ENCODE measurements at regions not wholly inside any gene's neighbourhood (a gene's known extent, or its start where the extent isn't known, plus 50 kb on each side); places are given as distances from the start of the nearest gene placed in this dataset.

- H3K4me3 Mint-ChIP-seq = no peak overlapping the region
- WGBS (ENCODE audit: extremely low coverage, insufficient read length, low lambda C conversion rate) = no CpG with 5 or more reads among the region's 3 CpGs
- peaks cover 32 to 43% of the 10 kb centered on the region in 2 experiments for H3K9me3 Mint-ChIP-seq
These were observed 86.1 kb upstream of the GHR start for GRCh38 chr5:42337143-42337542.

More at GRCh38 chr5:42337143-42337542, 86.1 kb upstream of the GHR start:
- Histone ChIP-seq H3K4me2 (ENCODE audit: insufficient read depth, insufficient read length, low read length) (no peak overlapping the region), H3K18ac (ENCODE audit: insufficient read length, low read depth, low read length) (no peak overlapping the region), H2BK120ac (ENCODE audit: low read depth, low read length, poor library complexity, severe bottlenecking) (no peak overlapping the region), H2BK12ac (ENCODE audit: insufficient read length, low read depth, low read length) (no peak overlapping the region), H3K4ac (ENCODE audit: low read depth, low read length) (no peak overlapping the region), H3T11ph (ENCODE audit: low read length) (no peak overlapping the region), H3K56ac (ENCODE audit: insufficient read length, low read depth, low read length) (no peak overlapping the region), H2BK5ac (ENCODE audit: insufficient read length, low read length) (no peak overlapping the region), H3K9ac (ENCODE audit: extremely low read depth, insufficient read length, low read length) (no peak overlapping the region), H2BK15ac (ENCODE audit: low read depth, low read length) (no peak overlapping the region), H3K27me3 (ENCODE audit: insufficient read depth, low read length) (no peaks in the 10 kb centered on the region), H2AK5ac (ENCODE audit: insufficient read length, low read length) (no peak overlapping the region), H3K14ac (ENCODE audit: insufficient read depth, low read length) (no peak overlapping the region), H3K9me3 (ENCODE audit: control insufficient read depth, low read depth, low read length) (peaks cover 9% of the 10 kb centered on the region), H3K23ac (ENCODE audit: insufficient read length, low read depth, low read length) (no peak overlapping the region), H3K4me1 (ENCODE audit: insufficient read depth, low read length) (no peaks in the 10 kb centered on the region), H2BK20ac (ENCODE audit: low read depth, low read length, poor library complexity, severe bottlenecking) (no peak overlapping the region), H3K79me2 (ENCODE audit: insufficient read depth, low read length) (no peaks in the 10 kb centered on the region), H3K23me2 (ENCODE audit: insufficient read length, low read depth, low read length, poor library complexity, severe bottlenecking) (no peaks in the 10 kb centered on the region), H3K27ac (ENCODE audit: insufficient read length, low read depth, low read length) (no peak overlapping the region), H3K79me1 (ENCODE audit: insufficient read depth, low read depth, low read length, poor library complexity, severe bottlenecking) (no peaks in the 10 kb centered on the region), H2AFZ (ENCODE audit: low read length) (no peak overlapping the region), H4K20me1 (ENCODE audit: control insufficient read depth, insufficient read depth, insufficient read length) (no peaks in the 10 kb centered on the region), H4K91ac (ENCODE audit: insufficient read length, low read depth, low read length) (no peak overlapping the region), H4K8ac (replicated peaks; ENCODE audit: insufficient read length, low read depth, low read length) (no peak overlapping the region), H4K5ac (ENCODE audit: insufficient read length, low read depth, low read length) (no peak overlapping the region)
- DNase-seq = no peak
- Mint-ChIP-seq H3K36me3 (ENCODE audit: insufficient read depth in 1 of 3, low read depth in 3 of 3) (peaks cover 3 to 30% (median 17%) of the 10 kb centered on the region in 3 experiments), H3K27ac (no peak overlapping the region), H3K27me3 (ENCODE audit: low read depth) (no peaks in the 10 kb centered on the region), H3K4me1 (no peaks in the 10 kb centered on the region)
- no peak for TF ChIP-seq CTCF (conservative IDR thresholded peaks at IDR 0.05)
